GM12878 (cell line): ENCODE measurements at regions not wholly inside any gene's neighbourhood (a gene's known extent, or its start where the extent isn't known, plus 50 kb on each side); places are given as distances from the start of the nearest gene placed in this dataset.

ENCODE experiments used
- ATAC-seq: fragments of 200-7000 bp; cut with Tn5 transposase; 3 replicates; pipeline ENCODE4 v1.9.1; 2020; ENCODE audit warnings: mild to moderate bottlenecking, moderate library complexity
- BruUV-seq: library from RNA; stranded (reverse); fragments of 400-500 nt; replicated peaks from 2 replicates; lab custom pipeline; 2021; lab: Mats Ljungman, UMichigan
- CTCF ChIA-PET: fragments of 300-600 bp; sonication (Branson Sonifier 250); formaldehyde crosslinking; extraction: SDS; loops from one replicate; lab custom pipeline; 2021; ENCODE audit warnings: inconsistent platforms; lab: Yijun Ruan, JAX
- POLR2A ChIA-PET: fragments of 350-600 bp; formaldehyde crosslinking; extraction: SDS; loops from one replicate; lab custom pipeline; 2021; ENCODE audit warnings: inconsistent platforms; lab: Charles Lee
- RAD21 ChIA-PET: fragments of 300-600 bp; sonication (Branson Sonifier 250); formaldehyde crosslinking; loops from one replicate; lab custom pipeline; 2023; ENCODE audit warnings: antibody characterized with exemption; ENCODE audit not compliant: unreplicated experiment; lab: Charles Lee
- SMC1A ChIA-PET: fragments of 300-600 bp; sonication (Branson Sonifier 250); formaldehyde crosslinking; loops from one replicate; lab custom pipeline; 2023; ENCODE audit not compliant: unreplicated experiment, uncharacterized antibody; lab: Charles Lee
- DNase-seq: peaks from one replicate; pipeline ENCODE4 v3.0.0-alpha.2; 2011; ENCODE audit warnings: low read depth, low spot score
- FAIRE-seq: peaks from 3 replicates; lab custom pipeline; 2011; peaks lifted over from hg19 to GRCh38; lab: Jason Lieb, UNC
- H2AFZ ChIP-seq: 2 replicates; pipeline ENCODE4 v1.6.0; 2011; ENCODE audit warnings: low read depth, low read length, control low read depth; ENCODE audit not compliant: control insufficient read depth
- H3K27ac ChIP-seq: 2 replicates; pipeline ENCODE4 v1.5.1; 2011; ENCODE audit warnings: control low read depth; ENCODE audit not compliant: control insufficient read depth, insufficient read depth
- H3K27me3 ChIP-seq, 2 experiments: replicated peaks in 1 of 2; 2 replicates each; pipeline versions ENCODE4 v1.6.0 to v1.6.1; 2011; ENCODE audit warnings: low read length in 1 of 2; ENCODE audit not compliant: control insufficient read depth in 2 of 2, insufficient read depth in 2 of 2
- H3K36me3 ChIP-seq, 2 experiments: 2 replicates each; pipeline ENCODE4 v1.5.1; 2011; ENCODE audit warnings: low read length in 1 of 2; ENCODE audit not compliant: control insufficient read depth in 2 of 2, insufficient read depth in 2 of 2
- H3K4me1 ChIP-seq: 2 replicates; pipeline ENCODE4 v1.6.1; 2011; ENCODE audit warnings: mild to moderate bottlenecking, low read length, moderate library complexity, mixed read lengths; ENCODE audit not compliant: control insufficient read depth, insufficient read depth
- H3K4me2 ChIP-seq: 2 replicates; pipeline ENCODE4 v1.6.0; 2011; ENCODE audit warnings: control low read depth; ENCODE audit not compliant: control insufficient read depth, insufficient read depth
- H3K4me3 ChIP-seq: fragments of 200-600 bp; sonication (generic); 2 replicates; pipeline ENCODE4 v1.5.1; 2016
- H3K79me2 ChIP-seq: 2 replicates; pipeline ENCODE4 v1.6.0; 2011; ENCODE audit warnings: low read length; ENCODE audit not compliant: control insufficient read depth, insufficient read depth
- H3K9ac ChIP-seq: 2 replicates; pipeline ENCODE4 v1.8.0; 2011; ENCODE audit warnings: low read length, control low read depth, mixed read lengths; ENCODE audit not compliant: control insufficient read depth, insufficient read depth
- H3K9me3 ChIP-seq: replicated peaks from 3 replicates; pipeline ENCODE4 v1.5.1; 2011; ENCODE audit warnings: mild to moderate bottlenecking, low read length; ENCODE audit not compliant: control insufficient read depth, insufficient read depth
- H4K20me1 ChIP-seq: 2 replicates; pipeline ENCODE4 v1.6.0; 2011; ENCODE audit not compliant: control insufficient read depth, insufficient read depth
- BCL3 ChIP-seq: IDR thresholded peaks from 2 replicates; pipeline ENCODE4 v1.6.1; 2011; ENCODE audit warnings: borderline replicate concordance, low read depth, mild to moderate bottlenecking, moderate library complexity, low read length; ENCODE audit not compliant: insufficient read depth, poor library complexity, severe bottlenecking
- CBFB ChIP-seq: IDR thresholded peaks from 2 replicates; pipeline ENCODE4 v1.6.1; 2016; ENCODE audit warnings: antibody characterized with exemption, low read depth
- KDM1A ChIP-seq: fragments of 200-600 bp; sonication (generic); IDR thresholded peaks from 2 replicates; pipeline ENCODE4 v1.6.1; 2016; ENCODE audit warnings: borderline replicate concordance
- LARP7 ChIP-seq: fragments of 450-650 bp; IDR thresholded peaks from 2 replicates; pipeline ENCODE4 v1.6.1; 2017; ENCODE audit warnings: mild to moderate bottlenecking
- MAX ChIP-seq: IDR thresholded peaks from 2 replicates; pipeline ENCODE4 v1.6.1; 2012; ENCODE audit warnings: low read depth, low read length, improper control_type of control experiment
- MTA2 ChIP-seq: fragments of 450-650 bp; IDR thresholded peaks from 2 replicates; pipeline ENCODE4 v1.6.1; 2016; ENCODE audit warnings: low read depth, mild to moderate bottlenecking, moderate library complexity
- MYC ChIP-seq: IDR thresholded peaks from 2 replicates; pipeline ENCODE4 v1.6.1; 2011; ENCODE audit warnings: mild to moderate bottlenecking, low read length, moderate library complexity, inconsistent platforms; ENCODE audit not compliant: insufficient read depth, insufficient replicate concordance, insufficient read length, severe bottlenecking
- SMAD5 ChIP-seq: IDR thresholded peaks from 2 replicates; pipeline ENCODE4 v1.6.1; 2016; ENCODE audit warnings: antibody characterized with exemption, low read depth
- TAF1 ChIP-seq: IDR thresholded peaks from 2 replicates; pipeline ENCODE4 v1.6.1; 2011; ENCODE audit warnings: mild to moderate bottlenecking, low read depth, low read length, borderline replicate concordance
- TCF12 ChIP-seq: IDR thresholded peaks from 2 replicates; pipeline ENCODE4 v1.6.1; 2011; ENCODE audit warnings: low read depth, mild to moderate bottlenecking, low read length
- TCF7 ChIP-seq: IDR thresholded peaks from 2 replicates; pipeline ENCODE4 v1.6.1; 2014; ENCODE audit warnings: antibody characterized with exemption, borderline replicate concordance
- ZNF207 ChIP-seq: fragments of 450-650 bp; IDR thresholded peaks from 2 replicates; pipeline ENCODE4 v1.6.1; 2014; ENCODE audit warnings: antibody characterized with exemption, mild to moderate bottlenecking, borderline replicate concordance
- WGBS: methylation state at CpG from one replicate; pipeline ENCODE4 v1.1.6; 2016; ENCODE audit warnings: low lambda C conversion rate; ENCODE audit not compliant: insufficient replicate concordance, insufficient coverage; ENCODE audit errors: missing lambda C conversion rate; 5-methylcytosine and 5-hydroxymethylcytosine counted together
- in situ Hi-C: fragments of 300-500 bp; cut with MboI; formaldehyde crosslinking; loops from 9 replicates; pipeline ENCODE4 v1.14.3; 2018; ENCODE audit warnings: mixed read lengths
- intact Hi-C: fragments of 100-400 bp; cut with micrococcal nuclease; formaldehyde crosslinking; loops from one replicate; pipeline ENCODE4 v1.14.2; 2022; ENCODE audit not compliant: unreplicated experiment
- TF ChIP-seq, protein P1 (sequence below): fragments of 450-650 bp; IDR thresholded peaks from 2 replicates; pipeline ENCODE4 v1.6.1; 2018; ENCODE audit warnings: mild to moderate bottlenecking, low read depth, moderate library complexity; ENCODE audit not compliant: partially characterized antibody
- TF ChIP-seq, protein P2 (sequence below), 3 experiments: IDR thresholded peaks in 2 of 3; conservative IDR thresholded peaks in 1 of 3; 2 replicates each; pipeline ENCODE4 v1.5.1; 2011; ENCODE audit warnings: low read depth in 3 of 3, low read length in 3 of 3, mild to moderate bottlenecking in 3 of 3, control low read depth in 2 of 3, moderate library complexity in 2 of 3, inconsistent platforms in 1 of 3, mixed read lengths in 1 of 3; ENCODE audit not compliant: control insufficient read depth in 2 of 3, insufficient read depth in 1 of 3; ENCODE audit errors: extremely low read depth in 1 of 3
- TF ChIP-seq, protein P3 (sequence below): IDR thresholded peaks from 2 replicates; pipeline ENCODE4 v1.6.1; 2012; ENCODE audit warnings: low read depth, low read length, improper control_type of control experiment
- TF ChIP-seq, protein P4 (sequence below): fragments of 450-650 bp; IDR thresholded peaks from 2 replicates; pipeline ENCODE4 v1.6.1; 2017; ENCODE audit warnings: mild to moderate bottlenecking

DNA sequence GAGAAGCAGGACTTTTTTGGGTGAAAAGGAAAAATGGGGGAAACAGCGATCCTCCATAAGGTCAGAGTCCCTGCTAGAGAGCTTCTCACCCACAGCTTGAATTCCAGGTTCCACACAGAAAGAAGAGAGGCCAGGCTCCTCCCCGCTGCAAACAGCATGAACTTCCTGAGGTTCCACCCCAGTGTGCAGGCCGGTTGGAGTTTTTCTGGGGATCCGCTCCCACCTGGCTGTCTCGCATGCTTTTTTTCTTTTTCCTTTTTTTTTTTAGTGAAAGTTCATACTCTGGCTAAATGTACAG lies 595.1 kb upstream of the ZP4 start:
- no TSS peak for BruUV-seq
- POLR2A ChIA-PET, result no interaction called here
- CTCF ChIA-PET, result no interaction called here
- 42% methylated on average over 5 of the region's 5 CpGs for WGBS
- no peaks in the 10 kb centered on the region for H4K20me1 ChIP-seq
- DNase-seq, result no peak
- SMC1A ChIA-PET, result no interaction called here
- no peak for ATAC-seq
- no peak for FAIRE-seq
- no peak overlapping the region for H3K27ac ChIP-seq
- no peaks in the 10 kb centered on the region for H3K79me2 ChIP-seq
- in situ Hi-C loops, result no loop called here
- intact Hi-C loops, result no loop called here
- H3K4me2 ChIP-seq, result no peak overlapping the region
- H3K9me3 ChIP-seq, result no peaks in the 10 kb centered on the region
- H3K4me3 ChIP-seq, result no peak overlapping the region
- H3K4me1 ChIP-seq, result no peaks in the 10 kb centered on the region
- no peaks in the 10 kb centered on the region for H3K36me3 ChIP-seq
- H3K27me3 ChIP-seq, result no peaks in the 10 kb centered on the region
- no peak overlapping the region for H3K9ac ChIP-seq
- H2AFZ ChIP-seq, result no peak overlapping the region
- RAD21 ChIA-PET, result no interaction called here
- TF ChIP-seq TCF7 (no peak), KDM1A (no peak), SMAD5 (no peak), MTA2 (no peak), BCL3 (no peak), MYC (no peak), CBFB (no peak), TAF1 (no peak), TCF12 (no peak), MAX (no peak), LARP7 (no peak), ZNF207 (no peak)
- TF ChIP-seq, protein P1, sequence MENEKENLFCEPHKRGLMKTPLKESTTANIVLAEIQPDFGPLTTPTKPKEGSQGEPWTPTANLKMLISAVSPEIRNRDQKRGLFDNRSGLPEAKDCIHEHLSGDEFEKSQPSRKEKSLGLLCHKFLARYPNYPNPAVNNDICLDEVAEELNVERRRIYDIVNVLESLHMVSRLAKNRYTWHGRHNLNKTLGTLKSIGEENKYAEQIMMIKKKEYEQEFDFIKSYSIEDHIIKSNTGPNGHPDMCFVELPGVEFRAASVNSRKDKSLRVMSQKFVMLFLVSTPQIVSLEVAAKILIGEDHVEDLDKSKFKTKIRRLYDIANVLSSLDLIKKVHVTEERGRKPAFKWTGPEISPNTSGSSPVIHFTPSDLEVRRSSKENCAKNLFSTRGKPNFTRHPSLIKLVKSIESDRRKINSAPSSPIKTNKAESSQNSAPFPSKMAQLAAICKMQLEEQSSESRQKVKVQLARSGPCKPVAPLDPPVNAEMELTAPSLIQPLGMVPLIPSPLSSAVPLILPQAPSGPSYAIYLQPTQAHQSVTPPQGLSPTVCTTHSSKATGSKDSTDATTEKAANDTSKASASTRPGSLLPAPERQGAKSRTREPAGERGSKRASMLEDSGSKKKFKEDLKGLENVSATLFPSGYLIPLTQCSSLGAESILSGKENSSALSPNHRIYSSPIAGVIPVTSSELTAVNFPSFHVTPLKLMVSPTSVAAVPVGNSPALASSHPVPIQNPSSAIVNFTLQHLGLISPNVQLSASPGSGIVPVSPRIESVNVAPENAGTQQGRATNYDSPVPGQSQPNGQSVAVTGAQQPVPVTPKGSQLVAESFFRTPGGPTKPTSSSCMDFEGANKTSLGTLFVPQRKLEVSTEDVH, result no peak
- TF ChIP-seq, protein P2, sequence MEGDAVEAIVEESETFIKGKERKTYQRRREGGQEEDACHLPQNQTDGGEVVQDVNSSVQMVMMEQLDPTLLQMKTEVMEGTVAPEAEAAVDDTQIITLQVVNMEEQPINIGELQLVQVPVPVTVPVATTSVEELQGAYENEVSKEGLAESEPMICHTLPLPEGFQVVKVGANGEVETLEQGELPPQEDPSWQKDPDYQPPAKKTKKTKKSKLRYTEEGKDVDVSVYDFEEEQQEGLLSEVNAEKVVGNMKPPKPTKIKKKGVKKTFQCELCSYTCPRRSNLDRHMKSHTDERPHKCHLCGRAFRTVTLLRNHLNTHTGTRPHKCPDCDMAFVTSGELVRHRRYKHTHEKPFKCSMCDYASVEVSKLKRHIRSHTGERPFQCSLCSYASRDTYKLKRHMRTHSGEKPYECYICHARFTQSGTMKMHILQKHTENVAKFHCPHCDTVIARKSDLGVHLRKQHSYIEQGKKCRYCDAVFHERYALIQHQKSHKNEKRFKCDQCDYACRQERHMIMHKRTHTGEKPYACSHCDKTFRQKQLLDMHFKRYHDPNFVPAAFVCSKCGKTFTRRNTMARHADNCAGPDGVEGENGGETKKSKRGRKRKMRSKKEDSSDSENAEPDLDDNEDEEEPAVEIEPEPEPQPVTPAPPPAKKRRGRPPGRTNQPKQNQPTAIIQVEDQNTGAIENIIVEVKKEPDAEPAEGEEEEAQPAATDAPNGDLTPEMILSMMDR (IDR thresholded peaks at IDR 0.05 in 2 of 3, conservative IDR thresholded peaks at IDR 0.05 in 1 of 3; ENCODE audit: control insufficient read depth in 2 of 3, extremely low read depth in 1 of 3, insufficient read depth in 1 of 3, low read depth in 3 of 3, low read length in 3 of 3), result no peak
- TF ChIP-seq, protein P3, sequence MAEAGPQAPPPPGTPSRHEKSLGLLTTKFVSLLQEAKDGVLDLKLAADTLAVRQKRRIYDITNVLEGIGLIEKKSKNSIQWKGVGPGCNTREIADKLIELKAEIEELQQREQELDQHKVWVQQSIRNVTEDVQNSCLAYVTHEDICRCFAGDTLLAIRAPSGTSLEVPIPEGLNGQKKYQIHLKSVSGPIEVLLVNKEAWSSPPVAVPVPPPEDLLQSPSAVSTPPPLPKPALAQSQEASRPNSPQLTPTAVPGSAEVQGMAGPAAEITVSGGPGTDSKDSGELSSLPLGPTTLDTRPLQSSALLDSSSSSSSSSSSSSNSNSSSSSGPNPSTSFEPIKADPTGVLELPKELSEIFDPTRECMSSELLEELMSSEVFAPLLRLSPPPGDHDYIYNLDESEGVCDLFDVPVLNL, result no peak
- TF ChIP-seq, protein P4, sequence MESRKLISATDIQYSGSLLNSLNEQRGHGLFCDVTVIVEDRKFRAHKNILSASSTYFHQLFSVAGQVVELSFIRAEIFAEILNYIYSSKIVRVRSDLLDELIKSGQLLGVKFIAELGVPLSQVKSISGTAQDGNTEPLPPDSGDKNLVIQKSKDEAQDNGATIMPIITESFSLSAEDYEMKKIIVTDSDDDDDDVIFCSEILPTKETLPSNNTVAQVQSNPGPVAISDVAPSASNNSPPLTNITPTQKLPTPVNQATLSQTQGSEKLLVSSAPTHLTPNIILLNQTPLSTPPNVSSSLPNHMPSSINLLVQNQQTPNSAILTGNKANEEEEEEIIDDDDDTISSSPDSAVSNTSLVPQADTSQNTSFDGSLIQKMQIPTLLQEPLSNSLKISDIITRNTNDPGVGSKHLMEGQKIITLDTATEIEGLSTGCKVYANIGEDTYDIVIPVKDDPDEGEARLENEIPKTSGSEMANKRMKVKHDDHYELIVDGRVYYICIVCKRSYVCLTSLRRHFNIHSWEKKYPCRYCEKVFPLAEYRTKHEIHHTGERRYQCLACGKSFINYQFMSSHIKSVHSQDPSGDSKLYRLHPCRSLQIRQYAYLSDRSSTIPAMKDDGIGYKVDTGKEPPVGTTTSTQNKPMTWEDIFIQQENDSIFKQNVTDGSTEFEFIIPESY, result no peak
